Activated naive CD4-positive, alpha-beta T cell treated with anti-CD3 and anti-CD28 coated beads, Interleukin-2, amount 50 U/mL, for 16 hours (primary cell): ENCODE measurements at regions not wholly inside any gene's neighbourhood (a gene's known extent, or its start where the extent isn't known, plus 50 kb on each side); places are given as distances from the start of the nearest gene placed in this dataset.

Source experiments
- DNase-seq: peaks from one replicate; pipeline ENCODE4 v3.0.0-alpha.2; 2020

DNA sequence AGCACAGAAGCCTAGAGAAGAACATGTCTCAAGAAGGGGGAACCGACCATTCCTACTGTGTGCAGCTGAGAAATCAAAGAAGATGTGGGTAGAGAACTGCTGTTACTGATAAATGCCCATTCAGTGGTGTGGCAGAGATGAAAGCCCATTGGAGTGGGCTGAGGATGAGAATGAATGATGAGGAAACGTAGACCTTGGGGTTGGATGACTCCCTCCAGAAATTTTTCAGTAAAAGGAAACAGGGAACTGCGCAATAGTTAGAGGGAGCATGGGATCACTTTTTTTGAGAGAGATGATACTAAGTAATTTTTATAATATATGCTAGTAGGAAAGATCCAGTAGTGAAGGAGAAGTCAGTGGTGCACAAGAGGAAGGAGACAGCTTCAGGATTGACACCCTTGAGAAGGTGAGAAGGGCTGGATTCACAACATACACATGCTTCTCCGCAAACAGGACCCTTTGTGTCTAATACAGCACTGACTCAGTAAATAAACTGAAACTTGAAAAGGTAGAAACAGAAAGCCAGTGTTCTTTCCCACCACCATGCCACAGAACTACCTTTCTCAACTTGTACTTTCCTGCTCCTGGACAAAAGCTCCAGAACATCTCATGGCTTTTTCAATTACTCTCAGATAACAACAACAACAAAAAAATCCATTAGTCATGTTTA is 104.7 kb upstream of the IL6 start:
- no peak for DNase-seq

DNA sequence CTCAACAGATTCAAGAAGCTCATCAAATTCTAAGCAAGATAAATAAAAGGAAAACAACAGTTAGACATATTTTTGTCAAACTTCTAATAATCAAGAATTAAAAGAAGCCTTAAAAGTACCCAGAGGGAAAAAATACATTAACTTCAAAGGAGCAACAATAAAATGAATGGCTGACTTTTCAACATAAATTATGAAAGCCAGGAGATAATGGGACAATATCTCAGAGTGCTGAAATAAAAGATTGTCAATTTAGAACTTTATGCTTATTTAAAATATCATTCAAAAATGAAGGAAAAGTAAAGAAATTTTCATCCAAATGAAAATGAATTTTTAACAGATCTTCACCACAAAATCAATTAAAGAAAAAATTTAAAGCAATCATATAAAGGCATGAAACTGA is 108.5 kb upstream of the IL6 start:
- DNase-seq, result no peak

DNA sequence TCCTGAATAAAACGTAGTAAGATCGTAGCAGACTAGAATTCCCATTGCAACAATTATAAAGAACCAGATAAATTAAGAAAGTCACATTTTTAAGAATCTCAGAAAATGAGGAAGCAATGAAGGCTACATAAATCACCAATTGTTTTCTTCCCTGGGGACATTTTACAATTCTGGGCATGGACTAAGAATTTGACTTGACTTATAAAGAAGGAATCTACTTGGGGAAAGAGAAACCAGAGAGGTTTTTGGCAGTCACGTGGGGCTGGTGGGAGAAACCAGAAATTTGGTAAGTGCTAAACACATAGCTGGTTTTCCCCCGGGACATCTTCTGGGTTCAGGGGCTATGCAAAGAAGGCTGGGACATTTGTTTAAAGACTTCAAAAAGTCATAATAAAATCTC is 109.8 kb upstream of the IL6 start:
- DNase-seq, result no peak

DNA sequence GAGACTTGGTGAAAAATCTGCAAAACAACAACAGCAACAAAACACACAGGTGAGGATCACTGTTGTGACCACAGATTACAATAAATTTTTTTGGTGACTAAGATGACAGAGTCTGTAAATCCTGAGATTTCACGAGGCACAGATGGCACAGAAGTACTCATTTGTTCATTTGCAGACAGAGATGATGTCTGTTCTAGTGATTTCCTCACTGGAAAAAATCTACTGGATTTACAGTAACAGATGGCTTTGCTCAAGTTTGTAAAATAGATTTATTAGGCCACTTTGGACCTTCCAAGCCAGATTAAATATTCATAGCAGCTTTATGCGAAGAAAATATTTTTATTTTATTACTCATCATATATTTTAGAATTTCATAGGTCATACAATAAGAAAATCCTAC is 113.5 kb upstream of the IL6 start:
- no peak for DNase-seq

DNA sequence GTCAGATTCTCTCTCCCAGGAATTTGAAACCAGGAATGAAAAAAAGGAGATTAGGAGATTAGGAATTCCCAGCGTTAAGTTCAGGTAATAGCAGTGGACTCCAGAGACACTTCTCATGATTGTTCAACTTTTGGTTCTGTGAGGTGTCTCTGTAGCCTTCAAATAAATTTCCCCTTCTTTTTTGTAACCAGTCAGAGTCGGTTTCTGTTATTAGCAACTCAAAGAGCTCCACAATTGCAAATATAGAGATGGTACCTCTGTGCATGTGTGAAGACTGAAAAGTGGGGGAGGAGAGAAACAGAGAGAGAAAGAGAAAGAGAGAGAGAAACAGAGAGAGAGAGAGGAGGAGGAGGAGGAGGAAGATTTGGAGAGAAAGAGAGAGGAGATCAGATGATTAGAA is 112.8 kb upstream of the STEAP1B start:
- DNase-seq, result no peak

DNA sequence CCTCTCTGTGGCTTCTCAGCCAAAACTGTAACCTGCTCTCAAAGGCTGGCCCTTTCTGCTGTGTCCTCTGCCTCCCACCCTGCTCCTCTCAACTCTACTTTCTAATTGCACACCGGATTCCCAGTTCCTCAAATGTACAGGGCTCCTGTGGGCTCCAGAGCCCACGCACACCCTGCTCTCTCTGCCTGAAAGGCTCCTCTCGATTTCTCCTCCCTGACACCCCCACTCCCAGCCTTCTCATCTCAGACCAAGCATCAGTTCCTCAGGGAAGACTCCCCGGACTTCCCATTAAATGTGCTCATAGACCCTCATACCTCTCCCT is 111.7 kb upstream of the STEAP1B start:
- no peak for DNase-seq

DNA sequence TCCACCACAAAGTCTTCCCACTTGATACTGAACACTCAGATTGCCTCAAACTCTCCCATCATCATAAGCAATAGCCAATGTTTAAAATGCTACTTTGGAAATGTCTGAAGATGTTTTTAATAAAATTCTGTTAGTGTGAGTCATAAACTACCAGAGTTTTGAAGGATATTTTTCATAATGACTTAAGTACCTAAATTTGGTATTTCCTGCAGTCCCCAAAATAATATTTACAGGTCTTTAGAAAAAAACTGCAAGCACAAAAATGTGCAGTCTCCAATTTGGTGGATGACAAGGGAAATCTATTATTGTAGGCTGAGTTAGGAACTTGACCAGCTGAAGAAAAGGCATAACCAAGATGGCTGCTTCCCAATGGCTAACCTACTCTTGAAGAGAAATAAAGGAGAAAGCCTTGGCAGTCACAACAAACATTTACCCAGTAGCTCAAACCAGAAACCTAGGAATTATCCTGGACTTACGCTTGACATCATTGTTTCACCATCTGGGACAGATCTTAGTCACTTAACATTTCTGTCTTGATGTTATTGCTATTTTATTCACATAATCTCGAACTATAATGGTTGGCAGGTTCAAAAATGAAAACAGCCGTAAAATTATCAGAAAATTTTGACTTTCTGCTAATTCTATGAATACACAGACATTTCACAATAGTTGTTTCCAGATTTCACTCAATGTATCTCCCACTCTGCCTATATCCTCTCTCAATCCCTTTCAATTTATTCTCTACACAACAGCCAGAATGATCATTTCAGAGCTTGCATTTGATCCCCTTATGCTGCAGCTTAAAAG is 111.2 kb upstream of the STEAP1B start:
- DNase-seq, result no peak

DNA sequence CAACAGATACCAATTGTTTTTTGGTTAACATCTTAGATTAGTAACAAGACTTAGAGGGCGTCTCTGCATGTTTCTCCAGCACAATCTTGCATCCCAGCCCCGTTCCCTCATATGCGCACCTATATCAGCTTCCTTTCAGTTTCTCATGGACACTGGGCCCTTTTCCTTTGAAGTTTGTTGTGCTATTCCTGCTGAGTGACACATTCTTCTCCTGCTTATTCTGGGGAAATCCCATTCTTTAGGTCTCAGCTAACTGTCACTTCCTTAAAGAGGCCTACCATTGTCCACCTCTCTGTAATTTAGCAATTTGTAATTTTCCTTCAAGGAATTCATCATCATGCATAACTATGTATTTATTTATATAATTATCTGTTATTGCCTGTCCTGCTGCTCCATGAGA is 110.3 kb upstream of the STEAP1B start:
- no peak for DNase-seq

DNA sequence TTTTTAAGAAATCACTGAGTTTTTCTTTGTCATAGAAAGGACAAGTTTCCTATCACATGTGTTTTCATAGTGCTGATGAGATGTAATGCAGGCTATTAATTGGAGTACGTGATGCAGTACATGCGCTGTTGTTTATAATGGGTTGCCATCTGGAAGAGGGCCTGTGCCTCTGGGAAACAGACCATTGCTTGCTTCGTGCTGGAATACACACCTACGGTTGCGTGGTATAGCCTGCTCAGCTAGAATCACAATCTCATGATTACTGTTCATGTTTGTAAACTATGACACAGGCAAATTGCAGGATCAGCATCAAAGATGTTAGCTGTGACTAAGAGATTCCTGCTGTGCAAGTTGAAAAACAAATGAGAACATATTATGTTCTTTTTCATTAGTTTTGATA is 107.2 kb upstream of the STEAP1B start:
- no peak for DNase-seq

DNA sequence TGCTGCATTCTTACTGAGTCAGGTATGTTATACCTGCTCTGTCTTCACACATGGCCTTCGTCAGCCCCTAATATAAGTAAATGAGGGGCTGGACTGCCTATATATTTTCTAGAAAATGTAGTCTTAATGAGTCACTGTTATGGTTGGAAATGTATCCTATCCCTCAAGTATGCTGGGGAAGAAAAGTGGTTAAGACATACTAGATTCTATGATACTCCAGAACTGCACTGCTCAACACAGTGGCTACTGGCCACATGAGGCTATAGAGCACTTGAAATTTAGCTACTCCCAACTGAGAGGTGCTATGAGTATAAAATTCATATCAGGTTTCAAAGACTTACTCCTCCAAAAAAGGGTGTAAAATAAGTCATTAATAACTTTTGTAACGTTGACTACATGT is 104.3 kb upstream of the STEAP1B start:
- no peak for DNase-seq

DNA sequence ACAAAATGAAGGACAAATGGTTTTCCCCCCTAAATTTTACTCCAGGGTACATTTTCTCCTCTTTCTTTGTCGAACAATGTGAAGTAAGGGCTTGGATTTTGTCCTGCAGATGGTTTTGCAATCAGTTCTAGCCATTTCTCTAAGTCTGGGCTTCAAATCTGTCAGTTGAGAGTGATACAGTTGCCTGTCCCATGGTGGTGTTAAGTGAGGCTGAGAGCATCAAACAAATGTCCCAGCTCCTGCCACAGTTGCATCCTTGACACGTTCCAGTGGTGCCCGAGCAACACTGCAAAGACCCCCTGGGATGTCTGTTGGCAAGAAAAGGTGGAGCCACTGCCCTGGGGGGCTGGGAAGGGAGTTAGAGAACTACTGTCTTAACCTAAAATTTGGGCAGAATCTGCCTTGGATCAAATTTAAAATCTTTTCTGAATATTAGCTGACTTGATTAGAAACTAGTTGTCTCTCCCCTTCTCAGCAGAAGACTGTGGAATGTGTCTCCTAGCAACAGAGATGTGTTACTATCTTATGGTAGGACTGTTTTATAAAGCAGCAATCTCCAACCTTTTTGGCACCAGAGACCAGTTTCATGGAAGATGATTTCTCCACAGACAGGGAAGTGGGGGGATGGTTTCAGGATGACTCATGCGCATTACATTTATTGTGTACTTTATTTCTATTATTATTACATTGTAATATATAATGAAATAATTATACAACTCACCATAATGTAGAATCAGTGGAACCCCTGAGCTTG is 102.0 kb upstream of the STEAP1B start:
- DNase-seq, result no peak

DNA sequence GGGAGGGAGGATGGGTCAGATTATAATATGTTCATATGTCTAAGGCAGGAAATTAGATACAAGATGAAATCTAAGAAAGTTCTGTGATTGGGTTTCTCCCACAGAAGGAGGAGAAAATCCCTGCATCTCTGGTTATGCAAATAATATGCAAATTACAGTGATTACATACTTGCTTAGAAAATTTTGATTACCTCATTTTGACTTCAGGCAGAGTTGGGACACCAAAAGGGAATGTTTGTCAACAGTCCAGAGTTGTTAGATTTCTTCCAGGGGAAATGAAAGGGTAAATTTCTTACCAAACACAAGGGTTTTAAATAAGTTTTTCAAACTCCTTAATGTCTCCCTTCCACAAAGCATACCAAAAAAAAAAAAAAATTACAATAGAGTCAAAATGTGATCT is 101.4 kb upstream of the STEAP1B start:
- DNase-seq, result no peak

DNA sequence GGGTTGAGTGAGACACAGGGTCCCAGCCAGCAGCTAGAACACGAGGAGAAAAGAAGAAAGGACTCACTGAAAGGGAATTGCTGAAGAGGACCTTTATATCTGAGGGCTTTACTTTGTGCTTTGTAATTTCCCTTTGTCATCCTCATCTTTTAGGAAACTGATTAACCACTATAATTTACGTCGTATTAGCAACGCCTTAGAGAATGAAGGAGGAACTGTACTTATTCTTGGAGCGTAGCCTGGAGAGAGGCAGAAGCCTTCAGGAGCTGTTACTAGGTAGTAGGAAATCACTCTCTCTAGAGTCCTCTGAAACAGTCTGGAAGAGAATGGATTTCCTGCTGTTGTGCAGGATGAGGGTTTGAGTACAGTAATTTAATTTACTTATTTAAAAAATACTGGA is 101.0 kb upstream of the STEAP1B start:
- DNase-seq, result no peak

DNA sequence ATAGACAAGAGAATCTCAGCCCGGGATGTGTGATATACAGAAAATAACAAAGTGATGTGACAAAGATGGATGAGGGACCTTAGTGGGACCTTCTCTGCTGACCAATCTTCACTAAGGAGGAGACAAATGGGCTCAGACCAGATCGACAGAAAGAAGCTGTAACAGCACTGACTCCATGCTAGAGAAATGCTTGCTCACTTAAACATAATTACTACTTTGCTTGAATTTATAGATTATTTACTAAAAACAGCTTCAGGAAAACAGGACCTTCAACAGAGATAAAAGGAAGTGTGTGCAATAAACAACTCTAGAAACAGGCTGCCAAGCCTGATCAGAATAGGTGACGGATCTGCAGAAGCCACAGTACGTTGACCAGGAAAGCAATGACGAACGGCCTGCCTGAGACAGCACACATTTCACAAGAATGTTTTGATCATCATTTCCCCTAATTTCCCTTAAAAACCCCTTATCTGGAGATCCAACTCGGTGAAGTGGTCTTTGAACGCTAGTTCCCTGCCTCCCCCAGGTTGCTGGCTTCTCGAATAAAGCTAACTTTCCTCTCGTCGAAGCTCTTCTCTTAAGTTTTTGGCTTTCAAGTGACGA is 98.4 kb upstream of the STEAP1B start:
- no peak for DNase-seq

DNA sequence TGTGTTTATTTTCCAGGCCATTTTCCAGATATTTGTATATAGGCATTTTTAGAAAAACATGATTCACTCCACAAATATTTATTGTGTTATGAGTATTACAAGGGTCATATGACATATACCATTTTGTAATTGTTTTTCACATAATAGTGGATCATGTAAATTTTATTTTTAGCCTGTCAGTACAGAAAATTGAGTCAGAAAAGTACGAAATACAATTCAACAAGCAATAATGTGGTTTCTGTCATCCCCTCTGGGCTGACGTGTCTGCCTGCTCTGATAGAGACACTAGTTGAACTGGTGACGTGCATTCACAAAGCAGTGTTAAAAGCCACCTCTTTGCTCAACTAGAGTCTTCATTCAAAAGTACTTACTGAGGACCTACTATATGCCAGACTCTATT is 97.9 kb upstream of the STEAP1B start:
- DNase-seq, result no peak

DNA sequence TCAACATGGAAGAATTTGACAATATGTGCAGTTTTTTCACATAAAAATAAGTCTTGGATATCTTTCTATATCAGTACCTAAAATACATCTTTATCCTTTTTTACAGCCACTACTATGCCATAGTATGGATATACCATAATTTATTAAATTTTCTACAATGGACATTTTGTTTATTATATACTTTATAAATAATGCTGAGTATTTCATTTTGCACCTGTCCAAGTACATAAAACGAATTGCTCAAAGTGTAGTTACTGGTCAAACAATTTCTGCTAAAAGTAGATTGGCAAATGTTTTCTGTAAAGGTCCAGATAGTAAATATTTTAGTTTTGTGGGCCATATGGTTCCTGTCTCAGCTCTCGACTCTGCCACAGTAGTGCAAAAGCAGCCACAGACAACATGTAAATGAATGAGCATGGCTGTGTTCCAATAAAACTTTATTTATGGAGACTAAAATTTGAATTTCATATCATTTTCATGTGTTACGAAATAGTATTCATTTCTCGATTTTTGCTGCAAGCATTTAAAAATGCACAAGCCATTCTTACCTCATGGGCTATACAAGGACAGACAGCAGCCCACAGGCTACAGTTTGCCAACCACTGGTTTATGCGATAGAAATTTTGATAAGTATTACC is 96.9 kb upstream of the STEAP1B start:
- DNase-seq, result no peak

DNA sequence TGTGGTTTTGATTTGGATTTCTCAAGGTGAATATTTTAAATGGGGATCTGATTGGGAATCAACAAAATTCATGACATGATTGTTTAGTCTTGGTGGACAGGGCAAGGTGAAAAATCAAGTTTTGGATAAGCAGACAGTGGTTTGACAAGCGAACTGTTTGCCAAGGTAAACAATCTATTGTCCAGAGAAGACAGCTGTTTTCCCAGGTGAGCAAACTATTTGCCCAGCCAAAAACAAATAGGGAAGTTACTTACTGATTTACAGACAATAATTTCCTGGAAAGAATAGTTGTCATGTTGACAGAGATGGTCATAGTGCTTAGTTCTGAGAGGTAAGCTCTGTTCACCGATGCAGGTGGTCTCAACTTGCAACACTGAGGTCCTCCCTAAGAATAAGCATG is 94.0 kb upstream of the STEAP1B start:
- DNase-seq, result no peak

DNA sequence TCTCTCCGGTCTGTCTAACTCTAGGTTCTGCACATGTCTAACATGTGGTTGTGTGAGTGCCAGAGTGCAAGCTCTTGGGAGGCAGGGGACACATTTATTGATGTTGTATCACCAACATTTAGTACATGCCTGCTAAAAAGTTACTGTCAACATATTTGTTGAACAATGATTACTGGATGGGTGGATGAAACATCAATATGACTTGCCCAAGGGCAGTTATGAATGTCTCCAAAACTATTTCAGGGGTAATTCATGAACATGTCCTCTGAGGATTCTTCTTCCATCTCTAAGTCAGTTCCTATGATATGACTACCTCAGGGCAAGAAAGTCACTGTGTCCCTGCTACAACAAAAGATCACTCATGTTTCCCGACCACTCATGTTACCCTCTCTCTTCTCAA is 91.3 kb upstream of the STEAP1B start:
- DNase-seq, result no peak

DNA sequence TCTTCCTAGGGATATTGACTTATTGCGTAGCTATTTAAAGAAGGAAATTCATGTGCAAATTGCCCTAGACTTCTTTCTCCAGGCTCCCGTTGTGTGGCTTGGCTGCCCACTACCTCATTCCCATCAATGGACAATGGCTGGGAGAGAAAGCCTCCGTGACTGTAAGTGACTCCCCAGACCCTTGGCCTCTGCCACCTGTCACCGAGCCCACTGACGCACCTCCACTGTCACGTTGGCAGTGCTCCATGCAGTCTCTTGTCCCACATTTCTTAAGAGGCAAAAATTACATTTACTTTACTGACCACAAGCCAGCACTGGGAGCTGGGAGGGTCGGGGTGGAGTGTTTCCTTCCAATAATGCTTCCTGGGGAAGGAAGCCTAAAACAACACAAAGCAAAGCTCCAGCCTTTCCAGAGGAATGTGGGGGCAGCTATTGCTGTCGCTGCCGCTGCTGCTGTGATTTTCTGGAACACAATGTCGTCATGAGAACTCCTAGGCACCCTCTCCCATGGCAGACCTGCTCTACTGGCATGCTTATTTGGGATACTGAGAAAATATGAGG is 89.7 kb upstream of the STEAP1B start:
- DNase-seq, result no peak

DNA sequence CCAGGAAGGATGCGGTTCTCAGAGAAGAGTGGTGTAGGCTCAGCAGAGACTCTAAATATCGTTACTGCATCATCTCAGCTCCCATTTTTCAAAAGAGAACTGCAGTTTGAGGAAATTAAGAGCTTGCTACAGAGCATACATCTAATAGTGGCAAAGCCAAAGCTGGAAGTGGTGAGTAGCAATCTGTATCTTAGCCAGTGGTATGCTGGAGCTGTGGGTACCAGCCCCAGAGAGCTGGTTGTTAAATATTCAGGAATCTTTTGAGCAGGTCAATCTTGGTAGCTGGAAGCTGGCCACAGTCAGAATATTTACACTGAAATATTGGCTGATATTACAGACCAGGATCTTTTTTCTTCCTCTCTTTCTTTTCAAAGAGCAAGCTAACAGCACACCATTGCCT is 88.4 kb upstream of the STEAP1B start:
- no peak for DNase-seq

DNA sequence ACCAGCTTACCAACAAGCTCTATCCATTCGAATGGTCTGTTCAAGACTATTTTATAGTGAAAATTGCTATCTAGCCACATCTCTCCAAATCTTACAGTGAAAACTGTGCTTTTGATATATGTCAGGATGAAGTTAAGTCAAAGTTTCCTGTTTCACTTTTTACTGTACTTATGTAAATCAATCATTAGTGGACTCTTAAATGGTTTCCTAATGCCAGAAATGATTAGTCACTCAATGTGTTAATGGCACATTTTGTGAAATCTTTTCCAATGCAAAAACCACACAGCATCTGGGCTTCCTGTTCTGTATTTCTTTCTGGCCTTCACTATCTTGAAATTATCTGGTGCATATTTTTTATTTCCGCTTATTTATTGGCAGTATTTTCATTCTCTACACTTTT is 87.3 kb upstream of the STEAP1B start:
- no peak for DNase-seq

DNA sequence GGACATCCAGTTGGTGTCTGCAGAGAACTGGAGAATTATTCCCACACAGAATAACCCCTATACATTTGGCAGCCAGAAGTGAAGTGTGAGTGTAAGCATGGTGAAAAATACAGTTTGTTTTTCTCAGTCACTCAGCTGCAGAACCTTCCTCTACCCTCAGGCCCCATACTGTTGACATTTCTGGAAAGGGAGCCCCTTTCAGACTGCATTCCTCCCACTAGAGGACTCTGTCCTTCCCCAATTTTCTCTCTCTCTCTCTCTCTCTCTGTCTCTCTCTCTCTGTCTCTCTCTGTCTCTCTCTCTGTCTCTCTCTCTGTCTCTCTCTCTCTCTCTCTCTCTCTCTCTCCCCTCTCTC is 86.8 kb upstream of the STEAP1B start:
- DNase-seq, result no peak

DNA sequence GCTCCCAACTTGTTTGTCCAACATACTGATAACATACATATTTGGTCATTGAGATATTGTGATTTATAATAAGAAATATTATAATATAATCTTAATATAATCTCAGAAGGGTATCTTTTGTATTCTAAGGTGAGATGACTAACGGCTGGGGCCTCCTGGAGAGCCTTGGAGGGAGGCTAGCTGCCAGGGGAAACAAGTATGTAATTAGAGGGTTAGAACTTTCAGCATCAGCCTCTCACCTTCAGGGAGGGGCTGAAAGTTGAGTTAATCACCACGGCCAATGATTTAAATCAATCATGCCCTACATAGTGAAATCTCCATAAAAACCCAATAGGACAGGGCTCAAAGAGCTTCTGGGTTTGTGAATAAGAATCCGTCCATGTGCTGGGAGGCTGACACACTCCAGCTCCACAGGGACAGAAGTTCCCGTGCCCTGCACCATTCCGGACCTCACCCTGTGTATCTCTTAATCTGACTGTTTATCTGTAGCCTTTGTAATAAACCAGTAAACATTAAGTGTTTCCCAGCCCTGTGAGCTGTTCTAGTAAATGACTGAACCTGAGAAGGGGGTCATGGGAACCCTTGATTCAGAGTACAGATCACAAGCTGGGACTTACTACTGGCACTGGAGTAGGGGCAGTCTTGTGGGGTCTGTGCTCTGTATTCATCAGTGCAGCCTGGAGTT is 86.3 kb upstream of the STEAP1B start:
- no peak for DNase-seq
